ENCODE measurements at regions not wholly inside any gene's neighbourhood (a gene's known extent, or its start where the extent isn't known, plus 50 kb on each side); places are given as distances from the start of the nearest gene placed in this dataset.
A peak's percentile ranks its signal among the peaks of the same experiment; 100 is the strongest.

GRCh38 chr7:110322796-110323195, 768.1 kb upstream of the LRRN3 start:
- no peak for DNase-seq
- no peaks in the 10 kb centered on the region for H3K27me3 ChIP-seq
- H3K36me3 ChIP-seq: no peaks in the 10 kb centered on the region
- H3K4me3 ChIP-seq: no peak overlapping the region
- H3K9me3 ChIP-seq: no peaks in the 10 kb centered on the region

GRCh38 chr7:110326966-110327365, 764.0 kb upstream of the LRRN3 start:
- H3K4me3 ChIP-seq: no peak overlapping the region
- H3K9me3 ChIP-seq: no peaks in the 10 kb centered on the region
- H3K36me3 ChIP-seq: no peaks in the 10 kb centered on the region
- H3K27me3 ChIP-seq: no peaks in the 10 kb centered on the region
- no peak for DNase-seq

GRCh38 chr7:110336423-110336822, 754.5 kb upstream of the LRRN3 start:
- H3K9me3 ChIP-seq: no peaks in the 10 kb centered on the region
- no peak overlapping the region for H3K4me3 ChIP-seq
- H3K27me3 ChIP-seq: no peaks in the 10 kb centered on the region
- no peaks in the 10 kb centered on the region for H3K36me3 ChIP-seq
- no peak for DNase-seq

GRCh38 chr7:110337646-110338045, 753.3 kb upstream of the LRRN3 start:
- DNase-seq: no peak
- no peaks in the 10 kb centered on the region for H3K36me3 ChIP-seq
- no peak overlapping the region for H3K4me3 ChIP-seq
- H3K9me3 ChIP-seq: no peaks in the 10 kb centered on the region
- no peaks in the 10 kb centered on the region for H3K27me3 ChIP-seq

GRCh38 chr7:110347081-110347480, 743.8 kb upstream of the LRRN3 start:
- Histone ChIP-seq H3K9me3 (no peaks in the 10 kb centered on the region), H3K36me3 (no peaks in the 10 kb centered on the region), H3K27me3 (no peaks in the 10 kb centered on the region), H3K4me3 (no peak overlapping the region)
- no peak for DNase-seq

GRCh38 chr7:110356438-110356837, 734.5 kb upstream of the LRRN3 start:
- Histone ChIP-seq H3K4me3 (no peak overlapping the region), H3K27me3 (no peaks in the 10 kb centered on the region), H3K9me3 (no peaks in the 10 kb centered on the region), H3K36me3 (no peaks in the 10 kb centered on the region)
- DNase-seq: no peak

- Histone ChIP-seq H3K36me3 (no peaks in the 10 kb centered on the region), H3K4me3 (no peak overlapping the region), H3K9me3 (no peaks in the 10 kb centered on the region), H3K27me3 (no peaks in the 10 kb centered on the region)
- DNase-seq: no peak
Measured at GRCh38 chr7:110358028-110358427, 732.9 kb upstream of the LRRN3 start.

- Histone ChIP-seq H3K9me3 (no peaks in the 10 kb centered on the region), H3K4me3 (no peak overlapping the region), H3K36me3 (no peaks in the 10 kb centered on the region), H3K27me3 (no peaks in the 10 kb centered on the region)
- no peak for DNase-seq
Measured at GRCh38 chr7:110371709-110372108, 719.2 kb upstream of the LRRN3 start.

GRCh38 chr7:110372685-110373084, 718.2 kb upstream of the LRRN3 start:
- Histone ChIP-seq H3K4me3 (no peak overlapping the region), H3K36me3 (no peaks in the 10 kb centered on the region), H3K27me3 (no peaks in the 10 kb centered on the region), H3K9me3 (no peaks in the 10 kb centered on the region)
- DNase-seq: no peak

- Histone ChIP-seq H3K27me3 (no peaks in the 10 kb centered on the region), H3K36me3 (no peaks in the 10 kb centered on the region), H3K4me3 (no peak overlapping the region), H3K9me3 (no peaks in the 10 kb centered on the region)
- no peak for DNase-seq
Measured at GRCh38 chr7:110373416-110373815, 717.5 kb upstream of the LRRN3 start.

- H3K27me3 ChIP-seq: no peaks in the 10 kb centered on the region
- no peak overlapping the region for H3K4me3 ChIP-seq
- DNase-seq: no peak
- no peaks in the 10 kb centered on the region for H3K36me3 ChIP-seq
- H3K9me3 ChIP-seq: no peaks in the 10 kb centered on the region
Measured at GRCh38 chr7:110373859-110374258, 717.1 kb upstream of the LRRN3 start.

GRCh38 chr7:110375068-110375467, 715.9 kb upstream of the LRRN3 start:
- no peak for DNase-seq
- Histone ChIP-seq H3K27me3 (no peaks in the 10 kb centered on the region), H3K36me3 (no peaks in the 10 kb centered on the region), H3K4me3 (no peak overlapping the region), H3K9me3 (no peaks in the 10 kb centered on the region)

GRCh38 chr7:110382736-110383135, 708.2 kb upstream of the LRRN3 start:
- Histone ChIP-seq H3K4me3 (no peak overlapping the region), H3K9me3 (no peaks in the 10 kb centered on the region), H3K36me3 (no peaks in the 10 kb centered on the region), H3K27me3 (no peaks in the 10 kb centered on the region)
- DNase-seq: no peak

- Histone ChIP-seq H3K4me3 (no peak overlapping the region), H3K9me3 (no peaks in the 10 kb centered on the region), H3K36me3 (no peaks in the 10 kb centered on the region), H3K27me3 (no peaks in the 10 kb centered on the region)
- no peak for DNase-seq
Measured at GRCh38 chr7:110386006-110386405, 704.9 kb upstream of the LRRN3 start.

- peak; percentile 0 for DNase-seq
- Histone ChIP-seq H3K36me3 (no peaks in the 10 kb centered on the region), H3K4me3 (no peak overlapping the region)
Measured at GRCh38 chr7:110386913-110387312, 704.0 kb upstream of the LRRN3 start.

GRCh38 chr7:110387689-110388088, 703.2 kb upstream of the LRRN3 start:
- H3K27me3 ChIP-seq: no peaks in the 10 kb centered on the region
- no peaks in the 10 kb centered on the region for H3K9me3 ChIP-seq
- no peak for DNase-seq
- no peaks in the 10 kb centered on the region for H3K36me3 ChIP-seq
- H3K4me3 ChIP-seq: no peak overlapping the region

More at GRCh38 chr7:110386913-110387312, 704.0 kb upstream of the LRRN3 start:
- H3K27me3 ChIP-seq: no peaks in the 10 kb centered on the region
- no peaks in the 10 kb centered on the region for H3K9me3 ChIP-seq

GRCh38 chr7:110388457-110388856, 702.5 kb upstream of the LRRN3 start:
- H3K36me3 ChIP-seq: no peaks in the 10 kb centered on the region
- DNase-seq: no peak
- no peaks in the 10 kb centered on the region for H3K27me3 ChIP-seq
- H3K4me3 ChIP-seq: no peak overlapping the region
- H3K9me3 ChIP-seq: no peaks in the 10 kb centered on the region

- no peaks in the 10 kb centered on the region for H3K36me3 ChIP-seq
- H3K27me3 ChIP-seq: no peaks in the 10 kb centered on the region
- H3K4me3 ChIP-seq: no peak overlapping the region
- no peak for DNase-seq
- H3K9me3 ChIP-seq: no peaks in the 10 kb centered on the region
Measured at GRCh38 chr7:110396021-110396420, 694.9 kb upstream of the LRRN3 start.
